Stimulated activated CD8-positive, alpha-beta memory T cell treated with anti-CD3 and anti-CD28 coated beads, Interleukin-4, amount 100 ng/mL, for 48 hours (primary cell): ENCODE measurements at regions not wholly inside any gene's neighbourhood (a gene's known extent, or its start where the extent isn't known, plus 50 kb on each side); places are given as distances from the start of the nearest gene placed in this dataset.
"Not testable (repeated sequence)": the region's sequence is repeated elsewhere in the genome, so short reads cannot be mapped to it uniquely, and the experiment has no call there.

Experiments used
- DNase-seq: peaks from one replicate; pipeline ENCODE4 v3.0.0-alpha.2; 2020

DNA sequence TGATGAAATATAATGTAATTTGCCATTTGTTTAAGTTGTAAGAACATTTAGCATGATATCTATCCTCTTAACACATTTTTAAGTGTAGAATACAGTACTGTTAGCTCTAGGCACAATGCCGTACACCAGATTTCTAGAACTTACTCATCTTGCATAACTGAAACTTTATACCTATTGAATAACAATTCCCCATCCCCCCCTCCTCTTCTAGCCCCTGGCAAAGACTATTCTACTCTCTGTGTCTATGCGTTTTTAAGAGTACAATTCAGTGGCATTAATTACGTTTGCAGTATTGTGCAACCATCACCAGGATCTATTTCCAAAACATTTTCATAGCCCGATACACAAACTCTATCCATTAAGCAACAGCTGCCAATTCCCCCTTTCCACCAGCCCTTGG, 261.7 kb downstream of the PLOD2 start:
- no peak for DNase-seq

DNA sequence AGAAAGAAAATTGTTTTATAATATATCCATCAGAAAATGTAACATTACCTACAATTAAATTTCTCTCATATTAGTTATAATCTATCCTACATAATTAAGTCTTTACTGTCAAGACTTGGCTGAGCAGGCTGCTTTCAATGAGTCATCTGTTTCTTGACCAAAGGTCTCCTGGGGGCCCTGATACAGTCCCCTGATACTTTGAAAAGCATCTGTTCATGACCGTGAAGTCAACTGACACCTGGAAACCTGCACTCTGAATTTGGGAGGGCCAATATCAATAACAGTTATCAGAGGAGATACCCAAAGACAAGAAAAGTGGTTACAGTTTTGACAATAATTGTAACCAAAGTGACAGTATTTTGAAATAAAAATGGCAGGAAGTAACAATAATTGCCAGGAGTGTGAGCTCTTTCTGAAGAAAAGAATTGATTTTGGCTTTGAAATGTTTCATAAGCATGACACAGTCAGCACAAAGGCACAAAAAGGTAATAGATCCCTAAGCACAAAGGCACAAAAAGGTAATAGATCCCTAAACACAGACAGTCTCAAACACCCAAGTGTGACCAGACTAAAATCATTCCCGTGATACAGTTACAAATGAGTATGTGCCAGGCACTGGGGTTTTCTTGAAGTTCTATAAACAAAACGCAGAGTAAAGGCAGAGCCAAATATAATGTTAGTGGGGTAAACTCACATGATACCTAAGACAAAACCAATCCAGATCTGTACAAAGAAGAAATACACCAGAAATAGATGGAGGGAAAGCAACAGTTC, 260.7 kb downstream of the PLOD2 start:
- DNase-seq = no peak

DNA sequence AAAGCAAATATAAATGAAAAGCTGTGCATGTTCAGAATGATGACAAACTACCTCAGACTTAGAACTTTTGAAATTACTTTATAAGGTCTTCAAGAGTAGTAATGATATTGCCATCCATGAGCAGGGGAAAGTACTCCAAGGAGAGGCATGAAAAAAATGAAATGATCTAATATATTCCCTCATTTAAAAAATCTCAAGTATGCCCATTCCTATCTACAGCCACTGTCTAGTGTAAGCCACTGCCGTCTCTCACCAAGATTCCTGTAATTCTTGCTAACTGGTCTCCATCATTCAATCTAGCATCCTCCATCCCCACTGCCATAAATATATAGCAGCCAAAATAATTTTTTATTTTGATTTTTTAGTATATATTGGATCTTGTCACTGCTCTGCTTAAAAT, 258.8 kb downstream of the PLOD2 start:
- DNase-seq = no peak

GRCh38 chr3:145903472-145904013, 257.4 kb downstream of the PLOD2 start:
- DNase-seq = no peak

- no peak for DNase-seq
Measured at GRCh38 chr3:145904138-145904537, 256.8 kb downstream of the PLOD2 start.

DNA sequence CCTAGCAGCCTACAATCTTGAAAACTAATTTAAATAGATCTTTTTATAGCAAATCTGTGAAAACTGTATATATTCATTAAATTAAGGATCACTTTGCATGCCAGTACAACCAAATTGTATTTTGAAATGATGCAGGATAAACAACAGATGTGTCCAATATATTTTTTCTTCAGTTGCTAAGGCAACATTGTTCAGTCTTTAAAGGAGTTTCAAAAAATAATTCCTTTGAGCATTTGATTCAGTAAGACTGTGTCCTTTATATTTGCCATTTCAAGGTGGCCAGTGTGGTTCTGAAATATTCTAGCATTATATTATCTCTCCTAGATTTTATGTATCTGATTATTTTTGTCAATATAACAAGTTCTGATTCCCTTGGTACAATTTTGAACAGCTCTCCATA, 254.7 kb downstream of the PLOD2 start:
- DNase-seq = no peak

GRCh38 chr3:145906755-145907154, 254.2 kb downstream of the PLOD2 start:
- no peak for DNase-seq

GRCh38 chr3:145911016-145911415, 250.0 kb downstream of the PLOD2 start:
- no peak for DNase-seq

DNA sequence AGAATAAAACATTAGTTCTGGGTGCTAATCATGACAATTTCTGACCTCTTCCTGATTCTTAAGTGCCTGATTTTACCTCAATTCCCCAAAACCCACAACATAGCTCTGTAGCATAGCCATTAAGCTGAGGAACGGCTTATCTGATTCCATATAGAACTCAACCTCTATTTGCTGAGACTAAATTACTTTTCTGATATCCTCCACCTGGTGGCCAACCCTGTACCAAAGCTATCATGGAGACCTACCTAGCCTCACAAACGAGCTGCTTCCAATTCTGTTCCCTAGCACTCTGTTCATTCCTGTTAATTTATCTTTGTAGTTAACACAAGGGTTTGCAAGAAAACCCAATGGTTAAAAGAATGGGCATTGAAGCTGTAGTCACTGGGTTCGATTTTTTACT, 245.2 kb downstream of the PLOD2 start:
- no peak for DNase-seq

DNA sequence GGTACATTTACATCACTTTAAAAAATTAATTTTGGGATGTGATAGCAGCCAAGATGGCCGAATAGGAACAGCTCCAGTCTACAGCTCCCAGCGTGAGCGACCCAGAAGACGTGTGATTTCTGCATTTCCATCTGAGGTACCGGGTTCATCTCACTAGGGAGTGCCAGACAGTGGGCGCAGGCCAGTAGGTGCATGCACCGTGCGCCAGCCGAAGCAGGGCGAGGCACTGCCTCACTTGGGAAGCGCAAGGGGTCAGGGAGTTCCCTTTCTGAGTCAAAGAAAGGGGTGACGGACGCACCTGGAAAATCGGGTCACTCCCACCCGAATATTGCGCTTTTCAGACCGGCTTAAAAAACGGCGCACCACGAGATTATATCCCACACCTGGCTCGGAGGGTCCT, 233.2 kb downstream of the PLOD2 start:
- DNase-seq = not testable (repeated sequence)

DNA sequence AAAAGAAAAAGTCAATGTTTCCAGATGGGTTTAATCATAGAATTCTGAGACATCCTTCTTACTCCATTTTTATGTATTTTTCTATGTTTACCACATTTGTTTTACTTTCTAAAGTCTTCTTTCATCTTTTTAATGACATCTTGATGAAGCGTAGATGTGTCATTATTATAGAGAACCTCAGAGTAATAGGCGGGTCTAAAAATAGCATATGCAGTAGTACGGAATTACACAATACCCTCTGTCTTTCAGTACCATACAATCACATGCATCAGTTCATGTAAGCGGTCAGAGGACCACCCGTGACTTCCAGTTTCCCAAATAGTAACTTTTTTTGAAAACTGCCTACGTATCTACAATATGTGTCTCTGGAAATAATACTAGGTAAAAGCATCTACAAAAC, 224.0 kb downstream of the PLOD2 start:
- no peak for DNase-seq

DNA sequence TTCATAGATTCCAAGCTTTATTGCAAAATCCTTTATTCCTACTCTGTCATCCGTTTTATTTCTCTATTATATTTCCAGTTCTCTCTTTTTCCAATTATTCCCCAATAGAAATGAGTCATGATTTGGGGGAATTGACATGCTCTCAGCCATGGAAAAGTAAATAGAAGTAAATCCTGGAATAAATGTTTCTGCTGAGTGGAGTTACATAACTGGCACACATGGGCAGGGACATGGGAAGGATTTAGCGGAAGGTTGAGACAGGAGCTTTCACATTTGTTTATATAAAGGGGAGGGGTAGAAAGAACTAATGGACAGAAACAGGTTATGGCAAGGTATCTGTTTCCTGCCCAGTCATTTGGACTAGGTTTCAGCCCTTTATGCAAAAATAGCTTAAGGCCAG, 221.6 kb downstream of the PLOD2 start:
- DNase-seq = no peak

DNA sequence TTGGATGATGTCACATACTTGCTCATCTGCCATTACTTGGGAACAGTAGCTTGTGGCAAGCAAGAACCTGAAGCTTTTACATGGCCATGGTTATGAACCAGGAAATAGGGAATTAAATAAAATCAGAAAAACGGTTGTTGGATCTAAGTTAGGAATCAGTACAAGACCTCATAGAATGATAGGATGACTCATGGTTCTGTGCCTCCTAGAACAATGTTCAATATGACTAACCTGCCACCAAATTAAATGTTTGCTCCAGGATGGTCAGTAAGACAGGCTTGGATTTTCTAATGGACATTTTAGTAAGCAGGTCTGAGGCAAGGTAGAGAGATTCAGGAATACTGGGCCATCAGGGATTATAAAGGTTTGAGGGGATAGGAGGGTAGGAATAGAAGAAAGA, 218.9 kb downstream of the PLOD2 start:
- DNase-seq = no peak

DNA sequence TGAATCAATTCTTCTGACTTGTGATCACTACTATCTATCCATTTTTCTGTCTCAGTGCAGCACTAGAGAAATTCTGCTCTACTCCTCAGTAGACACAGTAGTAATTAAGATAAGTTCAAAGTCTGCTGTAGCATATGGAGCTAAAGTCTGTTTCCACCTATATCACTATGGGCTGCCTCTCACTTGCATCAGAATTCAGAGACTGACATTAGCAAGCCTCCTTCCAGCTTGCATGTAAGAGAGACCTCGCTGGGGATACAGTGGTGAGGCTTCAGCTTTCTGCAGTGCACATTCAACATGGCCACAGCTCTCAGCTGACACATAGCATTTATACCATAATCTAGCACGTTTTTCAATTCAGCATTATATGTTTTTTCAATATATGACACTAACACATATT, 217.0 kb downstream of the PLOD2 start:
- no peak for DNase-seq

GRCh38 chr3:145951441-145951840, 209.5 kb downstream of the PLOD2 start:
- no peak for DNase-seq

GRCh38 chr3:145952536-145952935, 208.4 kb downstream of the PLOD2 start:
- no peak for DNase-seq

- DNase-seq = no peak
Measured at GRCh38 chr3:145953316-145953715, 207.7 kb downstream of the PLOD2 start.

- no peak for DNase-seq
Measured at GRCh38 chr3:145959457-145960088, 201.4 kb downstream of the PLOD2 start.

DNA sequence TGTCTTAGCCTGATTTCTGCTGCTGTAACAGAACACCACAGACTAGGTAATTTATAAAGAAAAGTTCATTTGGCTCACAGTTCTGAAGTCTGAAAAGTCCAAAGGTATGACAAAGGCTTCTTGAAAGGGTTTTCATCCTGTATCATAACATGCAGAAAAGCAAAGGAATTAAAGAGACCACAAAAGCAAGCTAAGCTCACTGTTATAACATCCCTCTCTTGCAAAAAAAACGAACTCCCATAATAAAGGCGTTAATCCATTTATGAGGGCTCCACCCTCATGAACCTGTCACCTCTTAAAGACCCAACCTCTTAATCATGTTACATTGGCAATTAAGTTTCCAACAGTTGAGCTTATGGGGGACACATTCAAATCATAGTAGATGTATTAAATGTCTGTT, 197.9 kb downstream of the PLOD2 start:
- DNase-seq = no peak

DNA sequence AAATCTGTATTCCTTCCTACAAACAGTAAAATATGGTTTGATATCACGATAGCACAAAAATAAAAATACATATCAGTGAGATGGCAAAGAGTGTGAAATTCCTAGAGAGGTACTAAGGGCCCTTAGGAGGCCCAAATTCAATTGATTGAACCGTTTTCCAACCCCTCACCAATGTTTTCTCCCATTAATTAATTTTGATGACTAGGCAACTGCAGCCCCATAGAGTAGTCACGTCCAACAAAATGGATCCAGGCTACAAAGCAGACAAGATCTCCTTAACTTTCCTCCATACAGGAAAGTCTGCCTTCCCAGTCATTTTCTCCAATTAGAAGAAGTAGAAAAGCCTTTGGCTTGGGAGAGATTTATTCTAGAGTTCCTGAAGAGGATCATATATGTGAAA, 193.9 kb downstream of the PLOD2 start:
- DNase-seq = no peak

- DNase-seq = no peak
Measured at GRCh38 chr3:145971186-145971585, 189.8 kb downstream of the PLOD2 start.

GRCh38 chr3:145972851-145973250, 188.1 kb downstream of the PLOD2 start:
- no peak for DNase-seq

- no peak for DNase-seq
Measured at GRCh38 chr3:145981056-145981455, 179.9 kb downstream of the PLOD2 start.

GRCh38 chr3:145983101-145983500, 177.9 kb downstream of the PLOD2 start:
- DNase-seq = no peak
